Esophagus (tissue), 2 donors: ENCODE measurements at regions not wholly inside any gene's neighbourhood (a gene's known extent, or its start where the extent isn't known, plus 50 kb on each side); places are given as distances from the start of the nearest gene placed in this dataset.

Source experiments
- H3K27ac ChIP-seq, 2 donors: one replicate each; pipeline ENCODE4 v1.5.1; 2013; ENCODE audit warnings: low read depth in 2 of 2, mild to moderate bottlenecking in 2 of 2, inconsistent platforms in 1 of 2, low read length in 1 of 2, moderate library complexity in 1 of 2
- H3K27me3 ChIP-seq, 2 donors: one replicate each; pipeline ENCODE4 v1.6.1; 2013; ENCODE audit warnings: low read length in 2 of 2, control low read depth in 1 of 2, mild to moderate bottlenecking in 1 of 2; ENCODE audit not compliant: insufficient read depth in 2 of 2, control insufficient read depth in 1 of 2
- H3K36me3 ChIP-seq, 2 donors: one replicate each; pipeline ENCODE4 v1.6.1; 2013; ENCODE audit warnings: low read length in 1 of 2; ENCODE audit not compliant: control insufficient read depth in 2 of 2, insufficient read depth in 2 of 2
- H3K4me1 ChIP-seq, 2 donors: one replicate each; pipeline ENCODE4 v1.6.1; 2013; ENCODE audit warnings: low read length in 1 of 2; ENCODE audit not compliant: control insufficient read depth in 2 of 2, insufficient read depth in 2 of 2
- H3K4me3 ChIP-seq, 2 donors: one replicate each; pipeline ENCODE4 v1.5.1; 2013; ENCODE audit warnings: low read length in 2 of 2, mild to moderate bottlenecking in 2 of 2, low read depth in 1 of 2, moderate library complexity in 1 of 2
- H3K9me3 ChIP-seq, 2 donors: one replicate each; pipeline ENCODE4 v1.6.1; 2013; ENCODE audit warnings: mild to moderate bottlenecking in 2 of 2, low read depth in 1 of 2, low read length in 1 of 2, moderate library complexity in 1 of 2; ENCODE audit not compliant: control insufficient read depth in 2 of 2, insufficient read depth in 1 of 2
- WGBS, 2 donors: extraction: QIAGEN DNeasy Blood & Tissue Kit; methylation state at CpG; one replicate each; pipeline ENCODE4 v1.1.7; 2013; 5-methylcytosine and 5-hydroxymethylcytosine counted together
- donor health status: healthy with polysubstance abuse.
- donor health status: Bipolar disorder and iron deficiency.

DNA sequence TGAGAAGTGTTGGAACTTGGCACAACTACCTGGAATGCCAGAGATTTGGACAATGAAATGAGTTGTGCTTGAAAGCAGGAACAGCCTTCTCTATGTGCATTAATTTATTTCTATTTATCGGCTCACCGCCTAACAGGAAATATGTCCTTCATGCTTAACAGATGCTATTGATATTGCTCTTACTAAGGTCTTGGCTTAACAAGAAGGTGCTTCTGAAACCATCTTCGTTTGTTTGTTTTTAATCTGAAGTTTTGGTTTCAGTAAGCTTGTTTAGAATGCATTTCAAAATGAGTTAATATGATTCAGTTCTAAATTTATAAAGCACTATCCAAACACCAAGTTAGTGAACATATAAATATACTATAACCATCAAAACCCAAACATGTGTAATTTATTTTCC lies 898.3 kb upstream of the B3GALT2 start:
- Histone ChIP-seq H3K4me1 (no peaks in the 10 kb centered on the region), H3K9me3 (no peaks in the 10 kb centered on the region), H3K4me3 (no peak overlapping the region), H3K36me3 (no peaks in the 10 kb centered on the region), H3K27ac (no peak overlapping the region), H3K27me3 (no peaks in the 10 kb centered on the region)
- 64 to 69% methylated on average over 3 of the region's 3 CpGs for WGBS, 2 donors

DNA sequence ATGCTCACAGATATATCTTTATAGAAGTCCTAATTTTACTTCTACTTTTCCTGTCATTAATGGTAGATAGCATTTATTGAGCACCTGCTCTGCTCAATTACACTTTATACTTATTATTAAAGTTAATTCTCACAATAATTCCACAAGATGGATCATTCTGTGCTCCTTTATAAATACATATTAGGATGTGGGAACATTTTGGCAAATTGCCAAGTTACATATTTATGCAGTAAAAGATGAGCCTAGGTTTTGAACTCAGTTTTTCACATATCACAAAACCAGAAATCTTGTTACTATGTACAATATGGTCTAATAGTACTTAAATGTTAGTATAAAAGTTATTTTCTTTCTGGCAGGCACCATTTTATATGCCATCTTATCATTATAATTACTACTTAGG lies 895.0 kb upstream of the B3GALT2 start:
- Histone ChIP-seq H3K27ac (no peak overlapping the region), H3K36me3 (no peaks in the 10 kb centered on the region), H3K27me3 (no peaks in the 10 kb centered on the region), H3K4me1 (no peaks in the 10 kb centered on the region), H3K9me3 (no peaks in the 10 kb centered on the region), H3K4me3 (no peak overlapping the region)

DNA sequence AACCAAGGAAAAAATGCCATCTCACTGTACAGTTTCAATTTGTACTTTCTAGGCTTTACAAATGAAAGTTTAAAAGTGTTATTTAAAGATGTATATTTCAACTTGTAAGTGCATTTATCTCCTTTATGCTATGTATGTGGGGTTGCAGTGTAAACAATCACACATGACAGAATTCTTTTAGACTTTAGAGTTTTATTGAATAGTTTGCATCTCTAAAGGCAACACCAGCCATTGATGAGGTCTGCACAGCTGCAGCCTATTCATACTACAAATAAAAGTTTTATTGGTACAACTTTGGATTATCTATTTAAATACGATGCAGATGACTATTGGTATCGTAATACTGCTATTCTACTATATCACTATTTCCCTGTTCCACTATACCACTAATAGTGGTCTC lies 894.4 kb upstream of the B3GALT2 start:
- H3K27me3 ChIP-seq = no peaks in the 10 kb centered on the region
- H3K27ac ChIP-seq = no peak overlapping the region
- 88 to 89% methylated on average over 2 of the region's 2 CpGs for WGBS, 2 donors
- H3K4me3 ChIP-seq = no peak overlapping the region
- H3K9me3 ChIP-seq = no peaks in the 10 kb centered on the region
- no peaks in the 10 kb centered on the region for H3K36me3 ChIP-seq
- no peaks in the 10 kb centered on the region for H3K4me1 ChIP-seq

DNA sequence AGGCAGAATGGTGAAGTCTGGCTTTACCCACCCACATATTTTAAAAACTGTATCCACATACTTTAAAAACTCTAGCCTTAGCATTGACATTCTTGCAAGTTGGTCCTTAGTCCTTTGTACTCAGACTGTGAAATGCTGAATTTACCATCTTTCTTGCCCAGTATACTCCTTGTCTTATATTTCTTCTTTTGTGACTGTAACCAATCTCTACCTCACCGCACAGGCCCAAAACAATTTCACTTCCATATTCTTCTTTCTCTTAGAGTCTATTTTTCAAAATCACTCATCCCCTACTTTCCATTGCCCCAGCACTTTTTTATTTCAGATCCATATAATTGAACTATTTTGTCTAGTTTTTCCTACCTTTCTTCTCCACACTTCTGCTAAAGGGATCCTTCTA lies 892.4 kb upstream of the B3GALT2 start:
- Histone ChIP-seq H3K36me3 (no peaks in the 10 kb centered on the region), H3K4me1 (no peaks in the 10 kb centered on the region), H3K9me3 (no peaks in the 10 kb centered on the region), H3K27ac (no peak overlapping the region), H3K4me3 (no peak overlapping the region), H3K27me3 (no peaks in the 10 kb centered on the region)
- WGBS, 2 donors = 84 to 89% methylated on average over 1 of the region's 1 CpG

DNA sequence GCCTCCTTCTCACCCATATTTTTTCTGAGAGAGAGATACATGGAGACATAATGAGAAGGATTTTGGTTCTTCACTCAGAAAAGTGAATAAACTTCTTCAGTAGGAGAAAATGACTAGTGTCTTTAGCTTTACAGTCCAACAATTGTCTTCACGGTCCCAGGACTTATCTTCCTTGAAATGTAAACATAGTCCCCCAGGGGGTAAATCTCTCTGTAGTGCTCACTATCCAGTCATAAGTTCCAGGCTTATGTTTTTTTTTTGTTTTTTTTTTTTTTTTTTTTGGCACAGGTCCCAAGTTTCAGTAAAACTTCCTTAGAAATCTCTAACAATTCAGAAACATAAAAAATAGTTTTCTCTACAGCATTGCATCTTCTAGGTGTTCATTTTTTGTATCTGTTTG lies 890.2 kb upstream of the B3GALT2 start:
- Histone ChIP-seq H3K4me3 (no peak overlapping the region), H3K4me1 (no peaks in the 10 kb centered on the region), H3K27me3 (no peaks in the 10 kb centered on the region), H3K27ac (no peak overlapping the region), H3K36me3 (no peaks in the 10 kb centered on the region), H3K9me3 (no peaks in the 10 kb centered on the region)
- WGBS, 2 donors = 17 to 20% methylated on average over 1 of the region's 1 CpG

DNA sequence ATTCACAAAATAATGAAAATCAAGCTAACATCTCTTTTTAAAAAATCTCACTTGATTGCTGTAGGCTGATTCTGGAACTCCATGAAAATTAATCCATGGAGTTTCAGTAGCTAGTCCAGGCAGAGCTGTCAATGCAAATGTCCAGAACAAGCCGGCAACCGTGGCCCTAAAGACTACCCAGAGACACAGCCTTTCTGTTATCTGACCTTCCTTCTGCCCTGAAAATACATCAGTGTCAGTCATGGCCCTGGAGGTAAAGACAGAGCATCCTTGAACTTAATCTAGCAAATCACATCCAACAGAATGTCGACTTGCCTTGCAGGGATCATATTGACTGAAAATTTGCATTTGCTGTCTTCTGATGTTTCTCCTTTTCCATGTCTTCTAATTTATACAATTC lies 887.4 kb upstream of the B3GALT2 start:
- Histone ChIP-seq H3K27me3 (no peaks in the 10 kb centered on the region), H3K4me1 (no peaks in the 10 kb centered on the region), H3K27ac (no peak overlapping the region), H3K4me3 (no peak overlapping the region), H3K36me3 (no peaks in the 10 kb centered on the region), H3K9me3 (no peaks in the 10 kb centered on the region)
- 58 to 65% methylated on average over 3 of the region's 3 CpGs for WGBS, 2 donors

DNA sequence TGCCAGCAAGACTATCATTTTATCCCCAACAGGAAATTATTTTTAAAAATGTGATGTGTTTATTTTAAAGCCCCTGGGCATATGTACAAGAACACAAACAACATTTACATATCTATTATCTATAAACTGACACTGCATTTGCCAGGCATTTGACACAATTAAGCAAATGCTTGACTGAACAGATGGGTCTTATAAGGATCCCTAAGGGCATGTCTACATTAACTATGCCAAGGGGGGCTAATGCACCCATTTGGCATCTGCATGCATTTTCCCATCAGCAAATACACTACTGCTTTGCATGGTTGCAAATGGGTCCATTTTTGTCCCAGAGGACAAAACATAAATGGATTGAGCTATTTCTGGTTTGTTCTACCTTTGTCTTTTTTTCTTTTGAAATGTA lies 884.8 kb upstream of the B3GALT2 start:
- Histone ChIP-seq H3K27me3 (no peaks in the 10 kb centered on the region), H3K9me3 (no peaks in the 10 kb centered on the region), H3K36me3 (no peaks in the 10 kb centered on the region), H3K4me1 (no peaks in the 10 kb centered on the region), H3K4me3 (no peak overlapping the region), H3K27ac (no peak overlapping the region)

DNA sequence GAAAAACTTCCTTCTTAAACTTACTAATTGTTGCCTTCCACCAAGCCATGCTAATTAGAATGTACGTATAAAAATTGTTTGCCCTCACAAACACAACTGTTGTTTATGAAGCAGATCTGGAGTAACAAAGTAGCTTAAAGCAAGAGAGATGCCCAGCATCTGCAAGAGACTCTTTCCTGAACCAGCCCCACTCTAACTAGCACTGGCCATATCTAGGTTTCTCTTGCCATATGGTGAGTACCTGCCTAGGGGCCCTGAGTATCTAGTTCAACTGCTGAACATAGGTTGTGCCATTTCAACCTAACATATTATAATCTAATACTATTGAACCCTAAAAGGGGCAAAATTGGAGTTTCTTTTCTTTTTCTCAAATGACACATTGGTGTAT lies 883.4 kb upstream of the B3GALT2 start:
- no peaks in the 10 kb centered on the region for H3K36me3 ChIP-seq
- WGBS, 2 donors = 92 to 93% methylated on average over 1 of the region's 1 CpG

DNA sequence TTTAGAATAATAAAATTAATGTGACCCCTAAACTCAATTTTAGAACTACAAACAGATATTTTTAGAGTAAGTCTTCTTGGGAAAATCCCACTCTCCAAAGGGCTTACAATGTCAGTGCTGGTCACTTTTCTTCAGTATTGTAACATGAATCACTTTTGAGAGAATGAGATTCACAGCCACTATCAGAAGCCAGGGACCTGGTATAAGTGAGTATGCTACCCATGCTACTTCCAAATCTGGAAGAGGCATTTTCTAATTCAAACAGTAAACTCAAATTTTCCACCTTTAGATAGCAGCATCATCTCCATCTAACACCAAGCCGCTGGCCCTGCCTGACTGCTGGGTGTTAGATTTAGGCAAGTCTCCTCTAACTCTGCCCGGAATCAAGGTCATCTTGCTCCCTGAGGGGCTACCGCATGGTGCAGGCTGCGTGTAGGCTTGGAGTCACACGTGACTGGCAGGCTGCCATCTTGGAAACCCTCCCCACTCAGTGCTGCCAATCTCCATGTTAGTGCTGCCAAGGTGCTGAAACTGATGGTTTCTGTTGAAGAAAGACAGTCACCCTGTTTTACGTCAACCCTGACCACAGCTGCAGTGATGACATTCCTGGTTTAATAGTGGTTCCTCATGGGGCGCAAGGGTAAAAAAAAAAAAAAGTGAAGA lies 882.9 kb upstream of the B3GALT2 start:
- Histone ChIP-seq H3K27me3 (no peaks in the 10 kb centered on the region), H3K27ac (no peak overlapping the region), H3K4me3 (no peak overlapping the region), H3K36me3 (no peaks in the 10 kb centered on the region), H3K4me1 (no peaks in the 10 kb centered on the region), H3K9me3 (no peaks in the 10 kb centered on the region)
- 74 to 79% methylated on average over 7 of the region's 7 CpGs for WGBS, 2 donors

More for the DNA sequence above, 883.4 kb upstream of the B3GALT2 start:
- no peaks in the 10 kb centered on the region for H3K27me3 ChIP-seq
- H3K9me3 ChIP-seq = no peaks in the 10 kb centered on the region
- no peak overlapping the region for H3K27ac ChIP-seq
- no peak overlapping the region for H3K4me3 ChIP-seq
- no peaks in the 10 kb centered on the region for H3K4me1 ChIP-seq

DNA sequence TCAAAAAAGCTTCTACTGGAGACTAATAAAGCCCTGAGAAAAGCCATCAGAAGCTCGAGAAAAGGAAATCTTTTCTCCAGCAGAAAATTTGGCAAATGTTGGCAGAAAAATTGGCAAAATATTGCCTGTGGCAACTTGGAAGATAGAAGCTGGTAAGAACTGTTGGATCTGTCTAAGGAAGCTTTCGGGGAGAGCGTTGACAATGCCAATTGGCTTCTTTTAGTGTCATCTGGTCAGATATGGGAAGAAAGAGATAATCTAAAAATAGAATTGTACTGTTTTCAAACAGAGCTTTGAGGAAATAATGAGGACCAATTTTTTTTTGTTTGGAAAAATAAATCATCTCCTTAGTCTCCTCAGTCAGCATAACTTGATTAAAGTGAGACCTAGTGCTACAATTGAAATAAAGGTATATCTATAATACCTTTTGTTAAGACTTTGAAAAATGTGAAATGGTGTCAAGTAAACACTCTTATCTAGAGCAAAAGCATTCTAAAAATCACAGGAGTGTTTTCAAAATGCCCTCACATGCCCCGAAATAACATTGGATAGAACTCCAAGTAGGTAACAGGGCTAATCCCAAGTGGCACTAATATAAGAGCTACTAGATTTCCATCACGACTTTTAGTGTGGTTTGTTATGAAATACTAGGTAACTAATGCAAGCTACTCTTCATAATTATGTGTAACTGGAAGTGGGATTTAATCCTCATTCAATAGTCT lies 882.2 kb upstream of the B3GALT2 start:
- Histone ChIP-seq H3K36me3 (no peaks in the 10 kb centered on the region), H3K9me3 (no peaks in the 10 kb centered on the region), H3K4me3 (no peak overlapping the region), H3K27me3 (no peaks in the 10 kb centered on the region), H3K4me1 (no peaks in the 10 kb centered on the region), H3K27ac (no peak overlapping the region)
- 61% methylated on average over 5 of the region's 5 CpGs for WGBS, 2 donors
